HepG2 (cell line): ENCODE measurements at regions not wholly inside any gene's neighbourhood (a gene's known extent, or its start where the extent isn't known, plus 50 kb on each side); places are given as distances from the start of the nearest gene placed in this dataset.

Experiments
- FOSL2 ChIP-seq: sonication (generic); formaldehyde crosslinking; IDR thresholded peaks from 2 replicates; pipeline ENCODE4 v1.4.0; 2020; ENCODE audit warnings: missing genetic modification reagents
- HDAC6 ChIP-seq: fragments of 200-600 bp; sonication (generic); IDR thresholded peaks from 2 replicates; pipeline ENCODE4 v1.7.0; 2017; ENCODE audit warnings: mild to moderate bottlenecking, antibody characterized with exemption, low read length, low read depth
- KAT7 ChIP-seq: IDR thresholded peaks from 2 replicates; pipeline ENCODE4 v1.6.1; 2018; ENCODE audit warnings: borderline replicate concordance, missing compliant biosample characterization
- MAX ChIP-seq: IDR thresholded peaks from 2 replicates; pipeline ENCODE4 v1.6.1; 2012; ENCODE audit warnings: inconsistent platforms
- TAF1 ChIP-seq: sonication (generic); formaldehyde crosslinking; IDR thresholded peaks from 2 replicates; pipeline ENCODE4 v1.4.0; 2020; ENCODE audit warnings: missing genetic modification reagents
- YY1 ChIP-seq: IDR thresholded peaks from 2 replicates; pipeline ENCODE4 v1.6.1; 2011; ENCODE audit warnings: low read length, low read depth, moderate library complexity, mild to moderate bottlenecking; ENCODE audit not compliant: insufficient read depth, insufficient replicate concordance

GRCh38 chr15:20369500-20369899 lies 172.1 kb downstream of the GOLGA6L6 start:
- TF ChIP-seq YY1: no peak
- no peak for TF ChIP-seq MAX
- TF ChIP-seq FOSL2 (CRISPR knock-in tag): no peak
- no peak for TF ChIP-seq HDAC6
- no peak for TF ChIP-seq KAT7 (CRISPR knock-in tag)
- no peak for TF ChIP-seq TAF1 (CRISPR knock-in tag)
